Parathyroid adenoma (tissue), 2 donors: ENCODE measurements at regions not wholly inside any gene's neighbourhood (a gene's known extent, or its start where the extent isn't known, plus 50 kb on each side); places are given as distances from the start of the nearest gene placed in this dataset.

Source experiments
- H2AFZ ChIP-seq: fragments of 300-600 bp; sonication (generic); one replicate; pipeline ENCODE4 v1.7.0; 2017; ENCODE audit warnings: antibody characterized with exemption, mild to moderate bottlenecking
- H3K27ac ChIP-seq: fragments of 300-600 bp; sonication (generic); one replicate; pipeline ENCODE4 v1.7.0; 2017
- H3K27me3 ChIP-seq: fragments of 300-600 bp; sonication (generic); one replicate; pipeline ENCODE4 v1.7.0; 2017; ENCODE audit warnings: low read length; ENCODE audit not compliant: control insufficient read depth, insufficient read depth
- H3K36me3 ChIP-seq: fragments of 300-600 bp; sonication (generic); one replicate; pipeline ENCODE4 v1.7.0; 2017; ENCODE audit warnings: low read length; ENCODE audit not compliant: control insufficient read depth, insufficient read depth
- H3K4me1 ChIP-seq: fragments of 300-600 bp; sonication (generic); one replicate; pipeline ENCODE4 v1.7.0; 2017; ENCODE audit warnings: control low read depth
- H3K4me2 ChIP-seq: fragments of 300-600 bp; sonication (generic); one replicate; pipeline ENCODE4 v1.7.0; 2017; ENCODE audit warnings: low read length
- H3K4me3 ChIP-seq: fragments of 300-600 bp; sonication (generic); one replicate; pipeline ENCODE4 v1.7.0; 2017; ENCODE audit warnings: low read depth, low read length
- H3K79me2 ChIP-seq: fragments of 300-600 bp; sonication (generic); one replicate; pipeline ENCODE4 v1.7.0; 2017; ENCODE audit warnings: control low read depth
- H3K9ac ChIP-seq: fragments of 300-600 bp; sonication (generic); one replicate; pipeline ENCODE4 v1.7.0; 2017; ENCODE audit warnings: mild to moderate bottlenecking
- H3K9me3 ChIP-seq: fragments of 300-600 bp; sonication (generic); one replicate; pipeline ENCODE4 v1.7.0; 2017; ENCODE audit warnings: low read length; ENCODE audit not compliant: control insufficient read depth
- CTCF ChIP-seq: fragments of 300-600 bp; sonication (generic); IDR thresholded peaks from one replicate; pipeline ENCODE4 v1.7.0; 2017; ENCODE audit warnings: antibody characterized with exemption, mild to moderate bottlenecking
- donor health status: primary hyperparathyroidism.

GRCh38 chr21:39029086-39029755 is 154.0 kb downstream of the PSMG1 start:
- H3K4me3 ChIP-seq: no peak overlapping the region
- H3K4me2 ChIP-seq: no peak overlapping the region
- no peaks in the 10 kb centered on the region for H3K27me3 ChIP-seq
- no peaks in the 10 kb centered on the region for H3K79me2 ChIP-seq
- no peak for TF ChIP-seq CTCF
- no peaks in the 10 kb centered on the region for H3K4me1 ChIP-seq
- H3K9me3 ChIP-seq: no peaks in the 10 kb centered on the region
- H3K27ac ChIP-seq: no peak overlapping the region
- H3K9ac ChIP-seq: no peak overlapping the region
- no peaks in the 10 kb centered on the region for H3K36me3 ChIP-seq
- no peak overlapping the region for H2AFZ ChIP-seq

GRCh38 chr21:39025198-39025597 is 158.1 kb downstream of the PSMG1 start:
- no peaks in the 10 kb centered on the region for H3K36me3 ChIP-seq
- no peaks in the 10 kb centered on the region for H3K9me3 ChIP-seq
- peaks cover 19% of the 10 kb centered on the region for H3K4me1 ChIP-seq
- no peak overlapping the region for H2AFZ ChIP-seq
- H3K9ac ChIP-seq: no peak overlapping the region
- H3K27me3 ChIP-seq: no peaks in the 10 kb centered on the region
- H3K27ac ChIP-seq: no peak overlapping the region
- H3K4me3 ChIP-seq: no peak overlapping the region
- H3K4me2 ChIP-seq: no peak overlapping the region
- no peak for TF ChIP-seq CTCF
- no peaks in the 10 kb centered on the region for H3K79me2 ChIP-seq

- no peaks in the 10 kb centered on the region for H3K27me3 ChIP-seq
- no peak overlapping the region for H3K4me3 ChIP-seq
- no peak overlapping the region for H2AFZ ChIP-seq
- H3K79me2 ChIP-seq: no peaks in the 10 kb centered on the region
- H3K4me2 ChIP-seq: no peak overlapping the region
- H3K9me3 ChIP-seq: no peaks in the 10 kb centered on the region
- no peaks in the 10 kb centered on the region for H3K36me3 ChIP-seq
- H3K4me1 ChIP-seq: peaks cover 19% of the 10 kb centered on the region
- no peak overlapping the region for H3K9ac ChIP-seq
- H3K27ac ChIP-seq: no peak overlapping the region
- TF ChIP-seq CTCF: no peak
Measured at GRCh38 chr21:39024538-39024937, 158.7 kb downstream of the PSMG1 start.

GRCh38 chr21:39022863-39023693 is 160.2 kb downstream of the PSMG1 start:
- Histone ChIP-seq H3K9ac (no peak overlapping the region), H3K79me2 (no peaks in the 10 kb centered on the region), H3K27me3 (no peaks in the 10 kb centered on the region), H3K9me3 (no peaks in the 10 kb centered on the region), H3K4me1 (peaks cover 19% of the 10 kb centered on the region), H2AFZ (peak overlapping the region; percentile 87), H3K36me3 (no peaks in the 10 kb centered on the region), H3K27ac (peak overlapping the region; percentile 95), H3K4me3 (no peak overlapping the region), H3K4me2 (peak overlapping the region; percentile 39)
- TF ChIP-seq CTCF: peak; percentile 44
